Kidney epithelial cell (primary cell): ENCODE measurements at regions not wholly inside any gene's neighbourhood (a gene's known extent, or its start where the extent isn't known, plus 50 kb on each side); places are given as distances from the start of the nearest gene placed in this dataset.

Experiments
- DNase-seq: peaks from one replicate; pipeline ENCODE4 v3.0.0-alpha.2; 2010; ENCODE audit warnings: low read depth
- H3K27me3 ChIP-seq: 2 replicates; pipeline ENCODE4 v1.6.0; 2011; ENCODE audit warnings: low read length; ENCODE audit not compliant: control insufficient read depth, insufficient read depth
- H3K36me3 ChIP-seq: 2 replicates; pipeline ENCODE4 v1.5.1; 2011; ENCODE audit warnings: low read length; ENCODE audit not compliant: control insufficient read depth, insufficient read depth
- H3K4me3 ChIP-seq: 2 replicates; pipeline ENCODE4 v1.5.1; 2011; ENCODE audit warnings: low read depth, mild to moderate bottlenecking, control low read depth, low read length
- TF ChIP-seq, protein P1 (sequence below): IDR thresholded peaks from 2 replicates; pipeline ENCODE4 v1.5.1; 2011; ENCODE audit warnings: mild to moderate bottlenecking, moderate library complexity, low read length, control low read depth, inconsistent platforms; ENCODE audit not compliant: insufficient read depth, poor library complexity, severe bottlenecking

- no peak for DNase-seq
- H3K27me3 ChIP-seq: peaks cover 9% of the 10 kb centered on the region
- no peaks in the 10 kb centered on the region for H3K36me3 ChIP-seq
- no peak overlapping the region for H3K4me3 ChIP-seq
- TF ChIP-seq, protein P1, sequence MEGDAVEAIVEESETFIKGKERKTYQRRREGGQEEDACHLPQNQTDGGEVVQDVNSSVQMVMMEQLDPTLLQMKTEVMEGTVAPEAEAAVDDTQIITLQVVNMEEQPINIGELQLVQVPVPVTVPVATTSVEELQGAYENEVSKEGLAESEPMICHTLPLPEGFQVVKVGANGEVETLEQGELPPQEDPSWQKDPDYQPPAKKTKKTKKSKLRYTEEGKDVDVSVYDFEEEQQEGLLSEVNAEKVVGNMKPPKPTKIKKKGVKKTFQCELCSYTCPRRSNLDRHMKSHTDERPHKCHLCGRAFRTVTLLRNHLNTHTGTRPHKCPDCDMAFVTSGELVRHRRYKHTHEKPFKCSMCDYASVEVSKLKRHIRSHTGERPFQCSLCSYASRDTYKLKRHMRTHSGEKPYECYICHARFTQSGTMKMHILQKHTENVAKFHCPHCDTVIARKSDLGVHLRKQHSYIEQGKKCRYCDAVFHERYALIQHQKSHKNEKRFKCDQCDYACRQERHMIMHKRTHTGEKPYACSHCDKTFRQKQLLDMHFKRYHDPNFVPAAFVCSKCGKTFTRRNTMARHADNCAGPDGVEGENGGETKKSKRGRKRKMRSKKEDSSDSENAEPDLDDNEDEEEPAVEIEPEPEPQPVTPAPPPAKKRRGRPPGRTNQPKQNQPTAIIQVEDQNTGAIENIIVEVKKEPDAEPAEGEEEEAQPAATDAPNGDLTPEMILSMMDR: no peak
These were observed 95.0 kb downstream of the IRF2BPL start for GRCh38 chr14:76933515-76933914.

DNA sequence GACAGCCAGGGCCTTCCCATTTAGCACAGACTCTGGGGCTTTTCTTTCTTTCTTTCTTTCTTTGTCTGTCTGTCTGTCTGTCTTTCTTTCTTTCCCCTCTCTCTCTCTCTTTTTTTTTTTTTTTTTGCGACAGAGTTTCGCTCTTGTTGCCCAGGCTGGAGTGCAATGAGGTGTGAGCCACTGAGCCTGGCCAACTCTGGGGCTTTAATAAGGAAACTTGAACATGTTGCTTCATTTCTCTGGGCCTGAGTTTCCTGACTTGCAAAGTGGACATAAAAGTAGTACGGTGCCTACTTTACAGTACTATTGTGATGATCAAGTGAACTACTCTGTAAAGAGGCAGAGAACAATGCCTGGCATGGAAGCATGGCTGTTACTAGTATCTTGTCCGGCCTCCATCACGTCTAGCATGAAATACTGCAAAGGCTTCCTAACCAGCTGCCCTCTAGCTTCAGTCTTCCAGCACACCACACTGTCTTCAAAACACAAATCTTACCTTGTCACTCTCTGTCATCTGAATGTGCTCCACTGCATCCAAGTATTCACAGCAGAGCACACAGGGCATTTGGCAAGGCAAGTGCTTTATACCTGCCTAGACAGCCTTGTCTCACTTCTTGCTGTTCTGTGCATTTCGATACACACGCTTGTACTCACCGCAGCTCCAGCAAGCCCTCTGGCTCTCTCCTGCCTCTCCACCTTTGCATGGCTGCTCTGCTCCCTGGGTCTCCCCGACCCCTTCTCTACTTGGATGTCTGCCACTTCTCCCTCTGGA lies 96.7 kb downstream of the IRF2BPL start:
- H3K4me3 ChIP-seq: no peak overlapping the region
- DNase-seq: no peak
- TF ChIP-seq, protein P1: no peak
- peaks cover 9% of the 10 kb centered on the region for H3K27me3 ChIP-seq
- H3K36me3 ChIP-seq: no peaks in the 10 kb centered on the region

- Histone ChIP-seq H3K36me3 (no peaks in the 10 kb centered on the region), H3K4me3 (no peak overlapping the region), H3K27me3 (peaks cover 9% of the 10 kb centered on the region)
- no peak for DNase-seq
- TF ChIP-seq, protein P1: no peak
These were observed 98.0 kb downstream of the IRF2BPL start for GRCh38 chr14:76930549-76930948.

DNA sequence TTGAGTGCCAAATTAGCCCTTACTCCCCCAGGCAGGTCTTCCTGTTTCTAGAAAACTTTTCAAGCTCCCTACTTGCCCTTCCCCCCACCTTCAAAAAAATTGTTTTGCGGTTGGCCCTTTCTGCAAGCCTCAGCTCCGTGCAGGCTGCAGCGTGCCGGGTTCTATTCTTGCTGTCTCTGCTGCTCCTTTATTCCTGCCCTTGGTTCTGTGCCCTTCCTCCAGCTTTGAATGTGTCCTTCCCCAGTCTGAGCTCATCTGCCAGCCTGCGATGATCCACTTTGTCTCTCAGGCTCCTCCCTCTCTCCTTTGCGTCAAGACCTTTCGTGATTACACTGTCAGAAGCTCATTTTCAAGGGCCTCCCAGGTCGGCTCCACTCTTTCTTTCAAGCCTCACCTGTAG lies 98.6 kb downstream of the IRF2BPL start:
- H3K4me3 ChIP-seq: no peak overlapping the region
- peaks cover 9% of the 10 kb centered on the region for H3K27me3 ChIP-seq
- DNase-seq: no peak
- H3K36me3 ChIP-seq: no peaks in the 10 kb centered on the region
- TF ChIP-seq, protein P1: no peak

GRCh38 chr14:76927971-76928700 lies 100.4 kb downstream of the IRF2BPL start:
- TF ChIP-seq, protein P1: no peak
- peaks cover 8% of the 10 kb centered on the region for H3K27me3 ChIP-seq
- no peaks in the 10 kb centered on the region for H3K36me3 ChIP-seq

More at GRCh38 chr14:76927971-76928700, 100.4 kb downstream of the IRF2BPL start:
- no peak overlapping the region for H3K4me3 ChIP-seq
- no peak for DNase-seq
